GM19023 (cell line): ENCODE measurements at regions not wholly inside any gene's neighbourhood (a gene's known extent, or its start where the extent isn't known, plus 50 kb on each side); places are given as distances from the start of the nearest gene placed in this dataset.

ENCODE experiments used
- ATAC-seq: cut with Tn5 transposase; IDR thresholded peaks from one replicate; pipeline ENCODE4 v1.9.1; 2021; ENCODE audit warnings: mild to moderate bottlenecking, moderate library complexity; ENCODE audit not compliant: unreplicated experiment

GRCh38 chr10:10796061-10796773 is 221.5 kb upstream of the CELF2 start:
- no peak for ATAC-seq

- ATAC-seq = no peak
Measured at GRCh38 chr10:10796774-10797415, 220.8 kb upstream of the CELF2 start.

- no peak for ATAC-seq
Measured at GRCh38 chr10:10797513-10797912, 220.2 kb upstream of the CELF2 start.

- no peak for ATAC-seq
Measured at GRCh38 chr10:10798102-10798863, 219.4 kb upstream of the CELF2 start.

- ATAC-seq = no peak
Measured at GRCh38 chr10:10798864-10799192, 218.8 kb upstream of the CELF2 start.

GRCh38 chr10:10800961-10801360 is 216.7 kb upstream of the CELF2 start:
- ATAC-seq = no peak

- no peak for ATAC-seq
Measured at GRCh38 chr10:10803278-10803677, 214.4 kb upstream of the CELF2 start.

GRCh38 chr10:10804061-10804460 is 213.6 kb upstream of the CELF2 start:
- ATAC-seq = no peak

GRCh38 chr10:10804998-10805740 is 212.5 kb upstream of the CELF2 start:
- no peak for ATAC-seq

- no peak for ATAC-seq
Measured at GRCh38 chr10:10807106-10807505, 210.6 kb upstream of the CELF2 start.

- no peak for ATAC-seq
Measured at GRCh38 chr10:10811562-10811961, 206.1 kb upstream of the CELF2 start.

- ATAC-seq = no peak
Measured at GRCh38 chr10:10813656-10814055, 204.0 kb upstream of the CELF2 start.

GRCh38 chr10:10814069-10814468 is 203.6 kb upstream of the CELF2 start:
- no peak for ATAC-seq

GRCh38 chr10:10816447-10816846 is 201.2 kb upstream of the CELF2 start:
- ATAC-seq = no peak

GRCh38 chr10:10817609-10818008 is 200.1 kb upstream of the CELF2 start:
- no peak for ATAC-seq

GRCh38 chr10:10818082-10818481 is 199.6 kb upstream of the CELF2 start:
- ATAC-seq = no peak

GRCh38 chr10:10819206-10819856 is 198.3 kb upstream of the CELF2 start:
- no peak for ATAC-seq

GRCh38 chr10:10821926-10822325 is 195.7 kb upstream of the CELF2 start:
- ATAC-seq = no peak

- no peak for ATAC-seq
Measured at GRCh38 chr10:10824591-10825148, 193.0 kb upstream of the CELF2 start.

- no peak for ATAC-seq
Measured at GRCh38 chr10:10826125-10826524, 191.5 kb upstream of the CELF2 start.

GRCh38 chr10:10828623-10829022 is 189.0 kb upstream of the CELF2 start:
- no peak for ATAC-seq
